NCI-H82 treated with DMSO at 0.1 percent for 48 hours (cell line): ENCODE measurements at regions not wholly inside any gene's neighbourhood (a gene's known extent, or its start where the extent isn't known, plus 50 kb on each side); places are given as distances from the start of the nearest gene placed in this dataset.
"Not testable (repeated sequence)": the region's sequence is repeated elsewhere in the genome, so short reads cannot be mapped to it uniquely, and the experiment has no call there.

Experiments
- DNase-seq: peaks from one replicate; lab custom pipeline; 2025; ENCODE audit not compliant: unreplicated experiment; lab: John Stamatoyannopoulos, UW

DNA sequence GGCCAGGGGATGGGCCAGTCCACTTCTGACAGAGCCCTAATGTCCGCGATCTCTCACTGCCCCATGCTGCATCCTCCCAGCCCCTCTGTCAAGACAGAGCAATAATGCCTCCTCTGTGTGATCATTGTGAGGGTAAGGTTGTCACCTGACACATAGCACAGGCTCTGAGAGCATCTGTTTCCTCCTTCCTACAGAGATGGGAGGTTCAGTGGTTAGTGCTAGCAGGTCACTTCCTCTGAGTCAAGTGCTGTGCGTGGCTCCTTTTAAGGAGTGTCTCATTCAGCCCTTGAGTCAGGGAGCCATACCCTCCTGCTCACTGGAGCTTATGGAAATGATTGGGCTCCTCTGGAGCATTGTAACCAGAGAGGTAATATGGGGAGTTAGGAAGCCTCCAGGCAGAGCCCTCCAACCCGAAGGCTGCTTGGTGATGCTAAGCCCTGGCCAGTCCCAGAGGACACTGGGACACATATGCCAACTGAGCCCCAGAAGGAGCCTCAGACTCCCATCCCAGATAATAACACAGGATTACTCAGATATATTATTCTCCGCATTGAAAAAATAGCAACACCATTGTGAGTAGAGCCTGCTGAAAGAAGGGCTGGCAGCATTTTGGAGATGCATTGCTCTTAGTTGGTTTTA lies 189.0 kb downstream of the GALNT1 start:
- DNase-seq, result no peak

DNA sequence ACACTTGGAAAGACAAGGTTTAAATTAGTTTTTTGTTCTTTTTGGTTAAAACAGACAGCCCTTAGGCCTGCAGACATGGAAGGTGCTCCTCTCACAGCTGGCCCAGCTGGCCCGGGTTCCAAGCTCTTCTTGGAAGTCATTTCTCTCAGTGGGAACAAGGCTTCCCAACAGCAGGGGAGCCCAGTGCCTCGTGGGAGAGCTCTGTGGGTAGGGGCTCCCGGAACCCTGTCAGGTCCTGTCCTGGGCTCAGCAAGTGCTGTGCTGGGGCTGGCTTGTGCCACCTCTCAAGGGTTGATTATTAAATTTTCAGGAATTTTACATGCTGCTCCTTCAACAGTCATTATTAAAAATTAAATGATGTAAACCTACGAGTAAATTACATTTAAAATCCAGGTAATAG lies 189.6 kb downstream of the GALNT1 start:
- DNase-seq, result no peak

DNA sequence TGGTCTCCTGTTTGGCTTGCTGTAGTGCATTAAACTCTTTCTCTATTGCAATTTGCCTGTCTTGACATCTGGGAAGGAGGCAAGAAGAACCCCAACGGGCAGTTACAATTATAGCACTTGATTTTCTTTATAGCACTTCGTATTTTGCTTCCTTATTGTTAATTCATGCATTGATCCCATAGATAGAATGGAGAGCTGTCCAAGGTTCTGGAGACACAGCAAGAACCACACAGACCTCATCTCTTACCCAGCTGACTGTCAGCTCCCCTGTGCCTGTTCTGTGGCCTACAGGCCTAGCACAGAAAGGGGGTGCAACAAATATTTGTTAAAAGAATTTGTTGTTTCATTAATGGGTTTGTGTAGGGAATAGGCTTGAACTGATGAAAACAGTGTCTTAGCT lies 194.3 kb downstream of the GALNT1 start:
- no peak for DNase-seq

DNA sequence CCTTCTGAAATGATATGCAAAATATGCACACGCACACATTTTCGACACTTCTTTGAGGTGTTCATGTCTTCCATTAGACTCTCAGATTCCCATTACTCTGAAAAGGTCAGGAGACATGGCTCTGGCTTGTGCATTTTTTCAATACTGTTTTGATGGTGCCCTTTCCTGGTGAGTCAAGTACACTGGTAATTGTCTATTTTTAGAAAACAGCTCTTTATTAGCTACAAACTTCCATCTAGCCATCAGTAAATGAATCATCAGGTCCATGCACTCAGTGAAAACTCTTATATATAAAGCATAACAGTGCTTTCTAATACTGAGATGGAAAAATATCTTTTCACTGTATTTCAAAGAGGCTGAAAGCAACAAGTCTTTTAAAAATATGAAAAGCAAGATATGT lies 194.9 kb downstream of the GALNT1 start:
- no peak for DNase-seq

DNA sequence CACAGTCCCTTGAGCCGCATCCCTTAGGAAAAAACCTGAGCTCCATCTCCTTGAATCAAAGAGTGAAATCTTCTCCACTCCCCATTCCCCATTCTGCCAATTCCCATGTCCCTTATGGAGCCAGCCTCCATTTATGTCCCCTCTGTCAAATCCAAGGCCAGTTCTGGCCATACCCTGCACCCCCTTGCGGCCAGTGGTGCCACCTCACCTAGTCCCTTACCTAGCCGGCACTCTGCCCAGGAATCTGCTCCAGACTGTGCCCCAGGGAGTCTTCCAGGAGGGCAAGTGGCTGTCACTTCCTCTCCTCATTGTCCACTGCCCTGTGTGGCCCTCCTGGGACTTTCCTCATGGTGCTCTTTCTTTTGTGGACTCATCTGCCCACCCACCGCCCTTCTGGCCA lies 195.4 kb upstream of the RMP24 start:
- no peak for DNase-seq

DNA sequence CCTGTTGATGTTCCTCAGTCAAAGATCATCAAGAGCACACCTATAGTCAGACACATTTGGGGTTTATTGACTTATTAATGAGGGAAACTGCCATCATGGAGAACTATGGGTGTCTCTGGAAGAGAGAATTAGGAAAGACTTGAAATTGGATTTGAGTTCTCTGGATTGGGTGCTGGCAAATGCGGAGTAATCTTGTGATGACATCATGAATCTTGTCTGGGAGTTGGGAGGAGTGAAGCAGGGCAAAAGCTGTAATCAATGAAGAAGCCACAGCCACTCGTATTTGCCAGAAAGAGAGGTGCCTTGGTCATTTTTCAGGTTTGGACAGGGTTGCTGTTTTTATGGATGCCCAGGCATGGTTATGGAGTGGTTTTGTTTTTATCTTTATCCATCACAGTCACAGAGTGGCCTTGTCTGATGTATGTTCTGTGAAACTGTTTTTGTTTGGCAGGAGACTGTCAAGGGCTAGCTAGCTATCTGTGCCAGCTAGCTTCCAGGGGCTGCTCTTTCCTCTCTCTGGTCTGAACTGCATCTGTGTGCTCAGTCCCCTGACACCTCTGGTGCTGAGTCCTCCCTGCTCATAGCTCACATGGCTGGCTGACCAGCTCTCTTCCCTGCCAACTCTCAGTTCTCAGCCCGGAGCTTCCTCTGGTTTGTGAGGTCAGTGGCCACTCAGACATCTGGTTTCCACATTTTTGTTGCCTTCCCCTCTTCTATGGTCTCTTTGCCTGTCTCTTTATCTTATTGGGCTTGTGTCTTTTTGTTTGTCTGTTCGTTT lies 193.4 kb upstream of the RMP24 start:
- DNase-seq, result no peak

DNA sequence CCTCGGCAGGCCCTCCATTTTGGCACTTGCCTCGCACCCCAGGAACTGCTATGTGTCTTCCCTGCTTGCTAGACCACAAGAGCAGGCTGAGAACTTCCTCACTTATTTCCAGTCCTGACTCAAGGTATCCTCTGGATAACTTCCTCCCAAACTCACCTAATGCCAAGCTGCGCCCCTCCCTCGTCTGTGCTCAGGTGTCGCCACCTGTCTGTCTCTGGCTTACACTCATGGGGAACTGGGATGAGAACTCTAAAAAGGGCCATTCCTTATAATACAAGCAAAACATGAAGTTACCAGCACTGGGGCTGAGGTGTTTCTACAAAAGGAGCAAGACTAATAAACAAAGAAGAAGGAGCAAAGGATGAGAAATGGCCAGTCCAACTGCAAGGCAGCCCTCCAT lies 191.5 kb upstream of the RMP24 start:
- DNase-seq, result no peak

DNA sequence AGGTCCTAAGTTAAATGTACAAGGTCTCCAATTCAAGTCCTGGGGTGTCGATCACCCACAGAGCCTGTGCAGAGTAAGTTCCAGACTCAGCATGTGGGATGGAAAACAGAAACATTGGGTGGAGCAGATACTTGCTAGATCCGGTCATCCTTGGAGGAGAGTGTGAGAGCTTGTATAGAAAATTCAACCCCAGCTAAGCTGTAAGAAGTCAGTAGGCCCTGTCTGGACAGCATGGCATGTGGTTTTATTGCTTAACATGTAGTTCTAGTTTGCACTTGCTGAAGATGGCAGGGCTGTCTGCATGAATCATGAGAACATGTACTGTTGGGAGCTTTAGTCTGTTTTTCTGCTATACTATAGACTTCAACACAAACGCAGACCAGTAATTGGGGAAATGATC lies 189.6 kb upstream of the RMP24 start:
- no peak for DNase-seq

DNA sequence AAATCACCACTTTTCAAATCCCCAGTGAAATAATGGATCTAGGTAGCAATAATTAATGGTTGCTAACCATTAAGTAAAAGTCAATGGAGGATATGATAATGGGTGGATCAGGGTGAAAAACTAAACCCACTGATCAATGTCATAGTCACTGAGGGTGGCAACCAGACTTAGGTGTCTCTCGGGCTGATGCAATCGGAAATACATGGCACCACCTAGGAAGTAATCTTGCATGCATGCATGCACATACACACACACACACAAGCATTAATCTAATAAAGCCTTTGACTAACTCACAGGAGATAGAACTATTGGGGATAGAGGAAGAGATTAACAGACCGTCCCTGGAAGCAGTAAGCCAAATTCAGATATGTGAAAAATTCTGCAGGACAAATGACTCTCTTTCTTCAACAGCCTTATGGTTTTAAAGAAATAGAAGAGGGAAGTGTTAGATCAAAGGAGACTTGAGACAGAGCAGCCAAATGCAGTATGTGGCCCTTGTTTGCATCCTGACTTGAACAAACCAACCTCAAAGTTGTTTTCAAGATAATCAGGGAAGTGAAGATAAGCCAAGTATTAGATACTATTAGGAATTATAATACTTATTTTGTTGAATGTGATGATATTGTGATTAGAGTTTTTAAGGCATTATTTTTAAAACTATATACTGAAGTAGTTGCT lies 186.0 kb upstream of the RMP24 start:
- no peak for DNase-seq

DNA sequence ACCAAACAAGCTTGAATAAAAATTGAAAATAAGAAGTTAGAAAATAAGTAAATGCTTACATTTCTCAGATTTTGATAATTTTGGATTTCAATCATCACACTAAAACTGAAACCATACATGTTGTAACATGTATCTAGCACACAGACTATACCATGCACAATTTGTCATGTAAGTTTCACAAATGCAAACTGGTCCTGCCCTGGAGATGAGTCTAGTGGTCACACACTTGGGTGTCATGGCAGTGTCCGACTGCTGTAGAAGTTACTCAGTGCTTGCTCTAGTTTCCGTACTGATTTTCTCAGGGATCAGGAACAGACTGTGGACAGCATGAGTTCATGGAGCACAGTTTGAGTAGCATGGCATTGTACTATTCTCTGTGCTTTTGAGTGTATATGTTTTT lies 182.9 kb upstream of the RMP24 start:
- no peak for DNase-seq

DNA sequence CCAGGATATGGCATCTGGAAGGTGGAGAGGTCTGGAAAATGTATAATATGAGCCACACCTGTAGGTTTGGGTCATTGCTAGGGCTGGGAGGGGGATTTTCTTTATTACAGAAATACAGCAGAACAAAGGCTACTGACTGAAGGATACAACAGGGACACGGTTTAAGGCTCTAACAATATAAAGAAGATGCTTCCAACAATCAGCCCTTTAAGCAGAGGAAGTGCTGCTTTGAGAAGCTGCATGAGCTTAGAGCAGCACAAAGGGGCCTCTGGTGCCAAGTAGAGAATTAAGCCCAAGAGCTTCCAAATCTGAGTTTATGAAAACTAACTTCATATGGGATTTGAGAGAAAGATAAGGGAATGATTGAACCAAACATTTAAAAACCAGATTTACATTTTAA lies 174.5 kb upstream of the RMP24 start:
- no peak for DNase-seq

DNA sequence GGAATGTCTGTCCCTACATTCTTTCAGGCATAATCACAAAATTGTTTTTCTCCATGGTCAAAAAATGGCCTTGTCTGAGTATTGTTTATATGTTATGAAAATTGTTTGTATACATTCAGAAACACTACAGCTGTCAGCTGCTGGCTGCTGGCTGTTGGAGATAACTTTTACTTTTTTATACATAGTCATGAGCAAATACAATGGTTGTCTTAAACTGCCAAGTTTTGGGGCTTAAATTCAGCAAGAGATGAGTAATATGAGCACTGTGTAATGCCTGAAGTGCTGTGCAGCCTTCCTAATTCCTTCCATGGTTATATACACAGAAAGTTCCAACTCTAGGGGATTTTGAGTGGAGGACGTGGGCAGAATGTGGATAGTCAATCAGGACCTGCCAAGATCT lies 168.9 kb upstream of the RMP24 start:
- no peak for DNase-seq

DNA sequence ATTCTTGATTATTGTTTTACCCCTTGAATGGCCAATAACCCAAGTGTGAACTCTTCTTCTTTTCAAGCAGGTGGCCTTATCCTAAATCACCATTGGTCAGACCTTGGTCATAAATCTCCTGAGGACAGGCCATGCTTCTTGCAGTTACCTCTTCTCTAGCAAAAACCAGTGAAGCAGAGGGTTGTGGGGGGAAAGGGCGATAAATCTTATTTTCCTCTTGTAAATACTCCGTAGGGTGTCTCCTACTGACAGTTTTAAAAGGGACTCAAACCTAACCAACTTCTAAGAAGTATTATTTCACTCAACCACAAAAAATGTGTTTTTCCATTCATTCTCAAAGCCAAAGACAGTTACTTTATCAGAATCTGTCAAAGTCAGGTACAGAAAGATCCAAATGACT lies 168.1 kb upstream of the RMP24 start:
- no peak for DNase-seq

DNA sequence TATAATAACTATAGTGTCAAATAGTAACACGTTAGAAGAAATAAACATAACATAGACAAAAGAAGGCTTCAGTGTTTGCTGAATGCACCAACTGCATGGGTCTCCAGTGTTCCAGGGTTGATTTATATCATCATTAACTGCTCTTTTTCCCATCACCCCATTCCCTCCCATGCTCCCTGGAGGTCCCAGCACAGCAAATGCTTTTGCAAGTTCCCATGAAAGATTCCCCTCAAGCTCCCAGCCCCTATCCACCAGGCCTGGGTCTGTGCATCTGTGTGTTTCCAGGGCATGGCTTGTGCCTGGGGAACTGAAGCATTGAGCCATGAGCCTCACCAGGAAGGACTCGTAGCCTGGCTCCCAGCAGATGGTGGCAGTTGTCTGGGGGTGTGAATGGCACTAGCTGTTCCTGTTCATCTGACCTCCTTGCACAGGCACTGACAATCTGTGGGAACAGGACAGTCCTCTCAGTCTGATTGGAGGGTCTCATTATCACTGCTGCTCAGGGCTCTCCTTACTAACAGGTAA lies 164.6 kb upstream of the RMP24 start:
- DNase-seq, result no peak

DNA sequence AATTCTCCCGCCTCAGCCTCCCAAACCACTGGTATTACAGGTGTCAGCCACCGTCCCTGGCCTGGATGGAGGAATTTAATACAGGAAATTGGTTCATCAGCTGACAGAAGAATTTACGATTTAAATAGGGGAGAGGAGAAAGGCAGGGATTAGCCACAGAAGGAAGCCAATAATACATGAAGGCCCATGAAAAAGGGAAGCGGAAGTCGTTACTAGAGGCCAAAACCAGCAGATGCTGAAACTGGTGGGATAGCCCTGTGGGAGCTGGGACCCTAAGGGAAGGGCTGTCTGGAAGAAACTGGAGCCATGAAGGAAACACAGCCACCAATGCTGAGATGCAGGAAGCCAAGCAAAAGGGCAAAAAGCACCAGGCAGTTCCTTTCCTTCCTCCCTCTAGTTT lies 163.7 kb upstream of the RMP24 start:
- DNase-seq, result no peak

DNA sequence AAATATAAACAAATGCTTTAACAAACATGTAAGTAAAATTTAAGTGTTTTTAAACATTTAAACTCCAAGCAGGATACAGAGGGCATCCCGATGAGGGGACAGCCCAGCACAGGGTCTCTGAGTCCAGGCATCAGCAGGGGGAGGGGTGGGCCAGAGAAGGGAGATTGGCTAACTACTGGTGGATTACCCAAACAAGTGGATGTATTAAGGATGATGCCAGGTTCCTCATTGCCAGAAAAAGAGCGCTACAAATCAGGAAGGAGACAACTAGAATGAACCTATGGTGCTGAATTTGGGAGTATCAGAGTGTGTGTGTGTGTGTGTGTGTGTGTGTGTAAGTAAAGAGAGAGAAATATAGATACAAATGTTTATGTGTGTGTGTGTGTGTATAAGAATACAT lies 162.0 kb upstream of the RMP24 start:
- no peak for DNase-seq

DNA sequence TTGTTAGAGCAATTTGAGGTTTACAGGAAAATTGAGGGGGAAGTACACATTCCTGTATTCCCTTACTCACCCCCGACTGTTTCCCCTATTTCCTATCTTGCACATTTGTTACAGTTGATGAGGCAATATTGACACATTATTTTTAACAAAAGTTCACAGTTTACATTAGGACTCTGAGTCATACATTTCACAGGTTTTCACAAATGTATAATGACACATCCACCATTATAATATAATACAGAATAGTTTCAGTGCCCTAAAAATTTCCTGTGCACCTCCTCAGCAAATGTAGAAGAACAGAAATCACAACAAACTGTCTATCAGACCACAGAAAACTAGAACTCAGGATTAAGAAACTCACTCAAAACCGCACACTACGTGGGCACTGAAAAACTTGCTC lies 160.6 kb upstream of the RMP24 start:
- DNase-seq, result no peak

DNA sequence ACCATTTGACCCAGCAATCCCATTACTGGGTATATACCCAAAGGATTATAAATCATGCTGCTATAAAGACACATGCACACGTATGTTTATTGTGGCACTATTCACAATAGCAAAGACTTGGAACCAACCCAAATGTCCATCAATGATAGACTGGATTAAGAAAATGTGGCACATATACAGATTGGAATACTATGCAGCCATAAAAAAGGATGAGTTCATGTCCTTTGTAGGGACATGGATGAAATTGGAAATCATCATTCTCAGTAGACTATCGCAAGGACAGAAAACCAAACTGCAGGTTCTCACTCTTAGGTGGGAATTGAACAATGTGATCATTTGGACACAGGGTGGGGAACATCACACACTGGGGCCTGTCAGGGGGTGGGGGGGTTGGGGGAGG lies 157.5 kb upstream of the RMP24 start:
- DNase-seq, result not testable (repeated sequence)

DNA sequence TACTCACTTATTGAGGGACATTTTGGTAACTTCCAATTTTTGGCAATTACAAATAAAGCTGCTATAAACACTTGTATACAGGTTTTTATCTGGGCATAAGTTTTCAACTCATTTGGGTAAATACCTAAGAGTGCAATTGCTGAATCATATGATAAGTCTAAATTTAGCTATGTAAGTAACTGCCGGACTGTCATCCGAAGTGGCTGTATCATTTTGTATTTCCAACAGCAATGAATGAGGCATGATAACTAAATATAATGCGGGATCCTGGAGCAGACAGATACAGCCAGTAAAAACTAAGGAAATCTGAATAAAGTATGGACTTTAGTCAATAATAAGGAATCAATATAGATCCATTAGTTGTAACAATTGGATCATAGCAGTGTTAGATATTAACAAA lies 156.5 kb upstream of the RMP24 start:
- DNase-seq, result no peak

DNA sequence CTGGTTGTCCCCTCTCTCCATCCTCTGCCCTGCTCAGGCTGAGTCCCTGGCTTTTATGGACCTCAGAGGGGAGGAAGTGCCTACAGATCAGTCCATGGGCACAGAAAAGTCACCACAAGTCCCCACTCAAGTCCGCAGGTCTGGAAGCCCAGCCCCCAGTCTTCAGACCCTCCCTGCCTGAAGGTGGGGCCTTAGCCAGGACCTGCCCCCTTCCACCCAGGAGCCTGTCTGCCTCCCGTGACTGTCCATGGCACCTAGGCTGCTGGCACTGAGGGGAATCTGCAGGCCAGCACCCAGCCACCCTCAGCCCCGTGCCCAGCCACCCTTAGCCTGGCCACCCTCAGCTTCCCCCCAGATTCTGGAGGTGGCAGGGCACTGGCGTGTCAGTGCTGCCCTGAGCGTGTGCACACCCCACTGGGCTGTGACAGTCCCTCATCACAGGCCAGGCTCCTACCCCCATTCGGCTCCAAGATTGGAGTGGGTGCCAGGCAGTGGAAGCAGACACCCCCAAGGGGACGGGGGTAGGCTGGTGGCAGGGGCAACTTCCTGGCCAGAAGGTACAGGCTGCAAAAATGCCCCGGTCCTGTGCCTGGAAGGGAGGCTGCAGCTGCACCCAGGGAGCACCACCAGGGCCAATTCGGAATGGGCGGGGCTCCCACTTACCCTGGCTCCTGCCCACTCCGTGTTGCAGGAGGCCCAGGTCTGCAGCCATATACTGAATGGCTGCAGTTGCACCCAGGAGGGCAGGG lies 154.7 kb upstream of the RMP24 start:
- DNase-seq, result no peak

DNA sequence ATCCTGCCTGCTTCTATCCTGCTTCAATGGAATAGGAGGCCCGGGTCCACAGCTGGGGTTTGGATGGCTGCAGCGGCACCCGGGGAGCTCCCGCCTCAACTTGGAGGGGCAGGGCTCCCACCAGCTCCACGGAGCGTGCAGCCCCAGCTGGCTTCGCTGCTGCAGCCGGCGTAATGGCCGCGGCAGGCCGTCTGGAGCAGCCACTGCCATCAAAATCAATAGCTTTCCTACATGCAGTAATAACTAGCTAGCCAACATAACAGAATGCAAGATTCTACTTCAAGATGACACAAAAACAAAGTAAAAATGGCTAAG lies 154.2 kb upstream of the RMP24 start:
- DNase-seq, result no peak

DNA sequence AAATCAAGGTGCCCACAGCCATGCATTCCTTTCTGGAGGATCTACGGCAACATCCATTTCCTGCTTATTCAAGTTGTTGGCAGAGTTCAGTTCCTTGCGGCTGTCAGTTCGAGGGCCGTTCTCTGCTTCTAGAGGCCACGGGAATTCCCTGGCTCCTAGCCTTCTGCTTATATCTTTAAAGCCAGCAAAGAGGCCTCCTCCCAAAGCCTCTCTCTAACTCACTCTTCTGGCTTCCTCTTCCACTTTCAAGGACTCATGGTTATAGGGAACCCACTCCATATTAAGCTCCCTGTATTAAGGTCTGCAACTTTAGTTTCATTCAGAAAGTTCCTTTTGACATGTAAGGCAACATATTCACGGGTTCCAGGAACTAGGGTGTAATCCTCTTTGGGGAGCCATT lies 150.1 kb upstream of the RMP24 start:
- DNase-seq, result no peak
